MM.1S (cell line): ENCODE measurements at regions not wholly inside any gene's neighbourhood (a gene's known extent, or its start where the extent isn't known, plus 50 kb on each side); places are given as distances from the start of the nearest gene placed in this dataset.

ENCODE experiments used
- DNase-seq: peaks from one replicate; pipeline ENCODE4 v3.0.0-alpha.2; 2015
- H2AFZ ChIP-seq: fragments of 300-600 bp; sonication (generic); 2 replicates; pipeline ENCODE4 v1.6.0; 2016; ENCODE audit warnings: antibody characterized with exemption, low read length
- H3F3A ChIP-seq: fragments of 300-600 bp; sonication (generic); 2 replicates; pipeline ENCODE4 v1.6.1; 2016; ENCODE audit warnings: mild to moderate bottlenecking, antibody characterized with exemption, low read length, moderate library complexity, mixed read lengths; ENCODE audit not compliant: insufficient read depth
- H3K27ac ChIP-seq: fragments of 300-600 bp; sonication (generic); 2 replicates; pipeline ENCODE4 v1.5.1; 2016; ENCODE audit warnings: mild to moderate bottlenecking, low read length
- H3K27me3 ChIP-seq: fragments of 300-600 bp; sonication (generic); replicated peaks from 2 replicates; pipeline ENCODE4 v1.6.0; 2016; ENCODE audit warnings: low read length; ENCODE audit not compliant: insufficient read depth
- H3K36me3 ChIP-seq: fragments of 300-600 bp; sonication (generic); replicated peaks from 2 replicates; pipeline ENCODE4 v1.6.1; 2016; ENCODE audit warnings: mild to moderate bottlenecking, low read length, mixed read lengths; ENCODE audit not compliant: insufficient read depth
- H3K4me1 ChIP-seq: fragments of 300-600 bp; sonication (generic); 2 replicates; pipeline ENCODE4 v1.6.1; 2016; ENCODE audit warnings: low read length, mixed read lengths
- H3K4me2 ChIP-seq: fragments of 300-600 bp; sonication (generic); 2 replicates; pipeline ENCODE4 v1.6.0; 2016; ENCODE audit warnings: low read depth, low read length
- H3K4me3 ChIP-seq: fragments of 300-600 bp; sonication (generic); 2 replicates; pipeline ENCODE4 v1.5.1; 2016; ENCODE audit warnings: low read length, mixed read lengths
- H3K79me2 ChIP-seq: fragments of 300-600 bp; sonication (generic); 2 replicates; pipeline ENCODE4 v1.6.1; 2016; ENCODE audit warnings: mixed run types, low read length, mixed read lengths
- H3K9ac ChIP-seq: fragments of 300-600 bp; sonication (generic); 2 replicates; pipeline ENCODE4 v1.6.1; 2016; ENCODE audit warnings: low read length, mixed read lengths
- H3K9me2 ChIP-seq: fragments of 300-600 bp; sonication (generic); replicated peaks from 2 replicates; pipeline ENCODE4 v1.6.1; 2016; ENCODE audit warnings: mild to moderate bottlenecking, low read length, mixed read lengths; ENCODE audit not compliant: insufficient read depth
- H3K9me3 ChIP-seq: fragments of 300-600 bp; sonication (generic); replicated peaks from 2 replicates; pipeline ENCODE4 v1.6.1; 2016; ENCODE audit warnings: mild to moderate bottlenecking, low read length, mixed read lengths; ENCODE audit not compliant: insufficient read depth
- H4K20me1 ChIP-seq: fragments of 300-600 bp; sonication (generic); 2 replicates; pipeline ENCODE4 v1.6.1; 2016; ENCODE audit warnings: mild to moderate bottlenecking, low read length, moderate library complexity, mixed read lengths; ENCODE audit not compliant: insufficient read depth
- CTCF ChIP-seq: fragments of 300-600 bp; sonication (generic); IDR thresholded peaks from 2 replicates; pipeline ENCODE4 v1.5.1; 2016; ENCODE audit warnings: antibody characterized with exemption, low read length, mixed read lengths
- EZH2 ChIP-seq: fragments of 300-600 bp; sonication (generic); optimal IDR thresholded peaks from 2 replicates; pipeline ENCODE3; 2017; ENCODE audit warnings: low read depth, mild to moderate bottlenecking, antibody characterized with exemption, low read length, mixed read lengths
- EZH2phosphoT487 ChIP-seq: fragments of 300-600 bp; sonication (generic); IDR thresholded peaks from 2 replicates; pipeline ENCODE4 v1.6.1; 2018; ENCODE audit warnings: antibody characterized with exemption, low read length

- Histone ChIP-seq H3F3A (no peaks in the 10 kb centered on the region), H3K9me2 (no peaks in the 10 kb centered on the region), H3K79me2 (no peaks in the 10 kb centered on the region), H3K27ac (no peak overlapping the region), H4K20me1 (no peaks in the 10 kb centered on the region), H2AFZ (no peak overlapping the region), H3K36me3 (no peaks in the 10 kb centered on the region), H3K27me3 (no peaks in the 10 kb centered on the region), H3K9ac (no peak overlapping the region), H3K4me1 (no peaks in the 10 kb centered on the region), H3K4me3 (no peak overlapping the region), H3K4me2 (no peak overlapping the region), H3K9me3 (no peaks in the 10 kb centered on the region)
- TF ChIP-seq EZH2phosphoT487 = no peak
- TF ChIP-seq EZH2 = no peak
- no peak for TF ChIP-seq CTCF
- no peak for DNase-seq
These were observed 403.9 kb downstream of the LIG4 start for GRCh38 chr13:107811233-107812013.

- Histone ChIP-seq H3K9ac (no peak overlapping the region), H3F3A (no peaks in the 10 kb centered on the region), H3K4me1 (no peaks in the 10 kb centered on the region), H3K27me3 (no peaks in the 10 kb centered on the region), H3K4me3 (no peak overlapping the region), H3K27ac (no peak overlapping the region), H2AFZ (no peak overlapping the region), H3K36me3 (no peaks in the 10 kb centered on the region), H3K9me3 (no peaks in the 10 kb centered on the region), H4K20me1 (no peaks in the 10 kb centered on the region), H3K79me2 (no peaks in the 10 kb centered on the region), H3K4me2 (no peak overlapping the region), H3K9me2 (no peaks in the 10 kb centered on the region)
- DNase-seq = no peak
- TF ChIP-seq EZH2 (no peak), EZH2phosphoT487 (no peak), CTCF (no peak)
These were observed 406.2 kb downstream of the LIG4 start for GRCh38 chr13:107809125-107809524.

- Histone ChIP-seq H3K79me2 (no peaks in the 10 kb centered on the region), H3K27ac (no peak overlapping the region)
These were observed 406.9 kb downstream of the LIG4 start for GRCh38 chr13:107808389-107808788.

More at GRCh38 chr13:107808389-107808788, 406.9 kb downstream of the LIG4 start:
- H4K20me1 ChIP-seq = no peaks in the 10 kb centered on the region
- H3K27me3 ChIP-seq = no peaks in the 10 kb centered on the region
- H3K4me1 ChIP-seq = no peaks in the 10 kb centered on the region
- no peaks in the 10 kb centered on the region for H3K9me2 ChIP-seq
- H3K9me3 ChIP-seq = no peaks in the 10 kb centered on the region
- TF ChIP-seq EZH2phosphoT487 (no peak), EZH2 (no peak), CTCF (no peak)
- H3K4me3 ChIP-seq = no peak overlapping the region
- H3K36me3 ChIP-seq = no peaks in the 10 kb centered on the region
- no peak overlapping the region for H3K4me2 ChIP-seq
- no peaks in the 10 kb centered on the region for H3F3A ChIP-seq
- H2AFZ ChIP-seq = no peak overlapping the region
- no peak for DNase-seq
- no peak overlapping the region for H3K9ac ChIP-seq
